ENCODE measurements at regions not wholly inside any gene's neighbourhood (a gene's known extent, or its start where the extent isn't known, plus 50 kb on each side); places are given as distances from the start of the nearest gene placed in this dataset.

GRCh38 chr7:131249483-131249882, 78.2 kb upstream of the MKLN1 start:
- TF ChIP-seq TAF1 (IDR thresholded peaks at IDR 0.05; ENCODE audit: low read depth, low read length) (no peak), POLR2AphosphoS5 (IDR thresholded peaks at IDR 0.05; ENCODE audit: low read depth, low read length) (no peak), POLR2A (IDR thresholded peaks at IDR 0.05; ENCODE audit: low read depth, low read length) (no peak), SPI1 (IDR thresholded peaks at IDR 0.05; ENCODE audit: low read depth, low read length) (no peak), POU2F2 (IDR thresholded peaks at IDR 0.05; ENCODE audit: low read depth, low read length) (no peak)
